ENCODE measurements at regions not wholly inside any gene's neighbourhood (a gene's known extent, or its start where the extent isn't known, plus 50 kb on each side); places are given as distances from the start of the nearest gene placed in this dataset.

- TF ChIP-seq HDAC6 (IDR thresholded peaks at IDR 0.05; ENCODE audit: low read depth, low read length): no peak
- TF ChIP-seq, protein P1, sequence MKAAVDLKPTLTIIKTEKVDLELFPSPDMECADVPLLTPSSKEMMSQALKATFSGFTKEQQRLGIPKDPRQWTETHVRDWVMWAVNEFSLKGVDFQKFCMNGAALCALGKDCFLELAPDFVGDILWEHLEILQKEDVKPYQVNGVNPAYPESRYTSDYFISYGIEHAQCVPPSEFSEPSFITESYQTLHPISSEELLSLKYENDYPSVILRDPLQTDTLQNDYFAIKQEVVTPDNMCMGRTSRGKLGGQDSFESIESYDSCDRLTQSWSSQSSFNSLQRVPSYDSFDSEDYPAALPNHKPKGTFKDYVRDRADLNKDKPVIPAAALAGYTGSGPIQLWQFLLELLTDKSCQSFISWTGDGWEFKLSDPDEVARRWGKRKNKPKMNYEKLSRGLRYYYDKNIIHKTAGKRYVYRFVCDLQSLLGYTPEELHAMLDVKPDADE (CRISPR knock-in tag; IDR thresholded peaks at IDR 0.05): no peak
- TF ChIP-seq ZBED4 (CRISPR knock-in tag; IDR thresholded peaks at IDR 0.05; ENCODE audit: borderline replicate concordance): no peak
- no peak for TF ChIP-seq RNF2 (conservative IDR thresholded peaks at IDR 0.05; ENCODE audit: low read depth)
- no peak for TF ChIP-seq MLX (CRISPR knock-in tag; IDR thresholded peaks at IDR 0.05)
- TF ChIP-seq POLR2AphosphoS2 (IDR thresholded peaks at IDR 0.05; ENCODE audit: low read depth, low read length): no peak
- no peak for TF ChIP-seq NR3C1 (CRISPR knock-in tag; IDR thresholded peaks at IDR 0.05)
- TF ChIP-seq MNT (IDR thresholded peaks at IDR 0.05): no peak
- TF ChIP-seq POLR2A (IDR thresholded peaks at IDR 0.05; ENCODE audit: insufficient read depth in 1 of 2, low read depth in 2 of 2, low read length in 2 of 2): no peak
Measured at GRCh38 chr13:65435590-65435989, 1794.5 kb downstream of the PCDH9 start.
